K562 (cell line): ENCODE measurements at regions not wholly inside any gene's neighbourhood (a gene's known extent, or its start where the extent isn't known, plus 50 kb on each side); places are given as distances from the start of the nearest gene placed in this dataset.

Experiments
- CBX5 ChIP-seq: IDR thresholded peaks from 2 replicates; pipeline ENCODE4 v1.6.1; 2014; ENCODE audit warnings: low read depth, borderline replicate concordance
- EHMT2 ChIP-seq: fragments of 450-650 bp; IDR thresholded peaks from 2 replicates; pipeline ENCODE4 v1.6.1; 2018; ENCODE audit warnings: antibody characterized with exemption
- FIP1L1 ChIP-seq: fragments of 200-400 bp; formaldehyde crosslinking; IDR thresholded peaks from 2 replicates; pipeline ENCODE4 v1.6.1; 2018; ENCODE audit warnings: mild to moderate bottlenecking, low read depth, low read length; ENCODE audit not compliant: poor library complexity, severe bottlenecking
- FOXJ3 ChIP-seq: sonication (generic); formaldehyde crosslinking; IDR thresholded peaks from 2 replicates; pipeline ENCODE4 v1.4.0; 2020; ENCODE audit warnings: mild to moderate bottlenecking, missing genetic modification reagents
- GTF2A2 ChIP-seq: IDR thresholded peaks from 2 replicates; pipeline ENCODE4 v1.6.1; 2016; ENCODE audit warnings: mild to moderate bottlenecking, missing genetic modification characterization, missing compliant biosample characterization
- GTF3C2 ChIP-seq: IDR thresholded peaks from 3 replicates; pipeline ENCODE4 v1.6.1; 2011; ENCODE audit warnings: borderline replicate concordance, mild to moderate bottlenecking, moderate library complexity; ENCODE audit not compliant: insufficient read length; ENCODE audit errors: extremely low read depth
- HNRNPUL1 ChIP-seq: fragments of 200-400 bp; formaldehyde crosslinking; IDR thresholded peaks from 2 replicates; pipeline ENCODE4 v1.6.1; 2017; ENCODE audit warnings: low read length
- MITF ChIP-seq: IDR thresholded peaks from 2 replicates; pipeline ENCODE4 v1.6.1; 2014; ENCODE audit warnings: antibody characterized with exemption
- MYBL2 ChIP-seq, 2 experiments: fragments of 450-650 bp in 1 of 2; sonication (generic) in 1 of 2; formaldehyde crosslinking in 1 of 2; IDR thresholded peaks; 2 replicates each; pipeline versions ENCODE4 v1.6.1 to v1.8.1; 2017 to 2022; ENCODE audit warnings: borderline replicate concordance in 1 of 2, inconsistent platforms in 1 of 2, low read depth in 1 of 2, mild to moderate bottlenecking in 1 of 2, missing genetic modification reagents in 1 of 2, moderate library complexity in 1 of 2
- NFRKB ChIP-seq: fragments of 450-650 bp; IDR thresholded peaks from 2 replicates; pipeline ENCODE4 v1.6.1; 2016; ENCODE audit warnings: low read depth
- NR2C1 ChIP-seq, 2 experiments: fragments of 450-650 bp; IDR thresholded peaks; 2 replicates each; pipeline ENCODE4 v1.6.1; 2017; ENCODE audit warnings: mild to moderate bottlenecking in 2 of 2, antibody characterized with exemption in 1 of 2, inconsistent platforms in 1 of 2, missing compliant biosample characterization in 1 of 2, missing genetic modification characterization in 1 of 2
- NRF1 ChIP-seq, 2 experiments: fragments of 450-650 bp; IDR thresholded peaks in 1 of 2; conservative IDR thresholded peaks in 1 of 2; 2 replicates each; pipeline ENCODE4 v1.6.1; 2014; ENCODE audit warnings: mild to moderate bottlenecking in 2 of 2
- PKNOX1 ChIP-seq: fragments of 450-650 bp; IDR thresholded peaks from 2 replicates; pipeline ENCODE4 v1.6.1; 2016
- ZEB2 ChIP-seq: fragments of 450-650 bp; IDR thresholded peaks from 2 replicates; pipeline ENCODE4 v1.6.1; 2016
- ZNF217 ChIP-seq: sonication (generic); formaldehyde crosslinking; IDR thresholded peaks from 2 replicates; pipeline ENCODE4 v1.8.0; 2022; ENCODE audit warnings: mild to moderate bottlenecking, missing genetic modification reagents
- ZNF609 ChIP-seq: sonication (generic); formaldehyde crosslinking; IDR thresholded peaks from 2 replicates; pipeline ENCODE4 v1.8.1; 2023; ENCODE audit warnings: missing genetic modification reagents, mild to moderate bottlenecking, borderline replicate concordance
- ZNF764 ChIP-seq: fragments of 250-450 bp; sonication (Bioruptor Pico); IDR thresholded peaks from 2 replicates; pipeline ENCODE4 v1.4.0; 2020; ENCODE audit warnings: low read depth, mild to moderate bottlenecking, moderate library complexity

- no peak for TF ChIP-seq ZNF609
- no peak; the same call in 1 of the 2 replicates for TF ChIP-seq ZEB2
- no peak for TF ChIP-seq GTF3C2
- TF ChIP-seq FIP1L1: no peak
- TF ChIP-seq PKNOX1: peak; percentile 99
- no peak for TF ChIP-seq ZNF217 (CRISPR knock-in tag)
- TF ChIP-seq MYBL2 (IDR thresholded peaks at IDR 0.05; ENCODE audit: low read depth): no peak
- TF ChIP-seq MYBL2 (CRISPR knock-in tag; IDR thresholded peaks at IDR 0.05; ENCODE audit: borderline replicate concordance): no peak
- peak; percentile 46 for TF ChIP-seq NR2C1 (IDR thresholded peaks at IDR 0.05)
- TF ChIP-seq NR2C1 (tag; IDR thresholded peaks at IDR 0.05): peak; percentile 63
- TF ChIP-seq FOXJ3 (CRISPR knock-in tag): no peak
- no peak for TF ChIP-seq HNRNPUL1
- TF ChIP-seq ZNF764 (CRISPR knock-in tag): no peak
- TF ChIP-seq GTF2A2 (tag): no peak
- TF ChIP-seq NFRKB: peak; percentile 66; the same call in 1 of the 2 replicates
- peak; percentile 86 to 88 for TF ChIP-seq NRF1 (conservative IDR thresholded peaks at IDR 0.05 in 1 of 2, IDR thresholded peaks at IDR 0.05 in 1 of 2)
- TF ChIP-seq EHMT2: peak; percentile 59; the same call in 1 of the 2 replicates
- peak; percentile 46; the same call in 1 of the 2 replicates for TF ChIP-seq MITF
- TF ChIP-seq CBX5: no peak
These were observed 81.5 kb downstream of the PTPDC1 start (continued) for GRCh38 chr9:94165592-94166235.
